Ovary (tissue), 7 donors: ENCODE measurements at regions not wholly inside any gene's neighbourhood (a gene's known extent, or its start where the extent isn't known, plus 50 kb on each side); places are given as distances from the start of the nearest gene placed in this dataset.

Experiments
- DNase-seq, 5 donors: peaks; one replicate each; pipeline ENCODE4 v3.0.0-alpha.2; 2019 to 2020
- H3K27ac ChIP-seq, 2 donors: fragments of 200-600 bp; one replicate each; pipeline versions ENCODE4 v1.5.1 to v1.8.0; 2019 to 2022
- H3K27me3 ChIP-seq: fragments of 200-600 bp; one replicate; pipeline ENCODE4 v1.8.0; 2022
- H3K36me3 ChIP-seq: fragments of 200-600 bp; sonication (generic); one replicate; pipeline ENCODE4 v1.5.1; 2019
- H3K4me1 ChIP-seq: one replicate; pipeline ENCODE4 v1.8.1; 2013; ENCODE audit warnings: mild to moderate bottlenecking, moderate library complexity; ENCODE audit not compliant: insufficient read depth
- H3K4me3 ChIP-seq: fragments of 200-600 bp; sonication (generic); one replicate; pipeline ENCODE4 v1.5.1; 2017
- H3K9me3 ChIP-seq, 2 donors: fragments of 200-600 bp in 1 of 2; sonication (generic) in 1 of 2; one replicate each; pipeline versions ENCODE4 v1.5.1 to v1.8.1; 2013 to 2019; ENCODE audit warnings: mild to moderate bottlenecking in 1 of 2, moderate library complexity in 1 of 2
- CTCF ChIP-seq, 3 donors: fragments of 450-650 bp in 2 of 3; fragments of 200-600 bp in 1 of 3; IDR thresholded peaks; one replicate each; pipeline versions ENCODE4 v1.5.1 to v1.8.0; 2016 to 2022; ENCODE audit warnings: antibody characterized with exemption in 3 of 3, mild to moderate bottlenecking in 1 of 3
- EP300 ChIP-seq: sonication (generic); formaldehyde crosslinking; IDR thresholded peaks from one replicate; pipeline ENCODE4 v1.6.1; 2017; ENCODE audit warnings: antibody characterized with exemption
- POLR2A ChIP-seq: fragments of 450-650 bp; IDR thresholded peaks from one replicate; pipeline ENCODE4 v1.6.1; 2017; ENCODE audit warnings: antibody characterized with exemption, mild to moderate bottlenecking, moderate library complexity
- WGBS, 3 donors: extraction: QIAGEN DNeasy Blood & Tissue Kit in 1 of 3; methylation state at CpG; one replicate each; pipeline versions ENCODE4 v1.1.5 to v1.1.7; 2013 to 2017; 5-methylcytosine and 5-hydroxymethylcytosine counted together
- intact Hi-C, 4 donors: fragments of 100-400 bp; cut with DNase I; formaldehyde crosslinking; loops; one replicate each; pipeline versions ENCODE4 v1.11.0 to v1.15.1; 2022 to 2023
- donor health status: DM: no; HTN: no; CAD: no; lungs with moderate emphysema.
- donor health status: DM: no; HTN: no; CAD: no.
- donor health status: Bipolar disorder and iron deficiency.
- donor health status: DM: no; HTN: no; CAD: no.
- donor health status: DM: yes; HTN: yes; CAD: no.

GRCh38 chr2:13536941-13537340 lies 820.2 kb downstream of the TRIB2 start:
- no peak overlapping the region for H3K4me3 ChIP-seq
- no peak overlapping the region for H3K27ac ChIP-seq
- TF ChIP-seq EP300 (no peak), POLR2A (no peak), CTCF (IDR thresholded peaks at IDR 0.05) (no peak)
- H3K27me3 ChIP-seq: no peaks in the 10 kb centered on the region
- WGBS, 3 donors: 60 to 75% (median 64%) methylated on average over 6 of the region's 6 CpGs
- H3K9me3 ChIP-seq: no peaks in the 10 kb centered on the region
- no peak for DNase-seq
- H3K36me3 ChIP-seq: no peaks in the 10 kb centered on the region
- no peaks in the 10 kb centered on the region for H3K4me1 ChIP-seq
- intact Hi-C loops: no loop called here

GRCh38 chr2:13537771-13538349 lies 821.1 kb downstream of the TRIB2 start:
- Histone ChIP-seq H3K9me3 (no peaks in the 10 kb centered on the region), H3K4me1 (no peaks in the 10 kb centered on the region), H3K27me3 (no peaks in the 10 kb centered on the region), H3K4me3 (no peak overlapping the region), H3K36me3 (no peaks in the 10 kb centered on the region), H3K27ac (no peak overlapping the region)
- intact Hi-C loops: no loop called here
- DNase-seq: no peak
- 67 to 72% (median 68%) methylated on average over 9 of the region's 9 CpGs for WGBS, 3 donors
- no peak for TF ChIP-seq CTCF (IDR thresholded peaks at IDR 0.05)
- no peak for TF ChIP-seq POLR2A
- no peak for TF ChIP-seq EP300

GRCh38 chr2:13539296-13539695 lies 822.6 kb downstream of the TRIB2 start:
- H3K4me1 ChIP-seq: no peaks in the 10 kb centered on the region
- intact Hi-C loops: no loop called here
- TF ChIP-seq CTCF (IDR thresholded peaks at IDR 0.05): no peak
- TF ChIP-seq EP300: no peak
- TF ChIP-seq POLR2A: no peak
- no peak overlapping the region for H3K27ac ChIP-seq
- no peaks in the 10 kb centered on the region for H3K27me3 ChIP-seq
- no peaks in the 10 kb centered on the region for H3K36me3 ChIP-seq
- WGBS, 3 donors: 84 to 92% (median 90%) methylated on average over 2 of the region's 2 CpGs
- H3K4me3 ChIP-seq: no peak overlapping the region
- H3K9me3 ChIP-seq: no peaks in the 10 kb centered on the region
- DNase-seq: no peak

- Histone ChIP-seq H3K4me1 (peaks cover 2% of the 10 kb centered on the region), H3K9me3 (no peaks in the 10 kb centered on the region), H3K36me3 (no peaks in the 10 kb centered on the region), H3K4me3 (no peak overlapping the region), H3K27ac (no peak overlapping the region), H3K27me3 (no peaks in the 10 kb centered on the region)
- no peak for TF ChIP-seq POLR2A
- no peak for TF ChIP-seq CTCF (IDR thresholded peaks at IDR 0.05)
- no peak for TF ChIP-seq EP300
- intact Hi-C loops: no loop called here
- 89 to 94% (median 91%) methylated on average over 6 of the region's 6 CpGs for WGBS, 3 donors
- DNase-seq: no peak
These were observed 825.3 kb downstream of the TRIB2 start for GRCh38 chr2:13542061-13542460.
